Spleen (tissue), 11 donors: ENCODE measurements at regions not wholly inside any gene's neighbourhood (a gene's known extent, or its start where the extent isn't known, plus 50 kb on each side); places are given as distances from the start of the nearest gene placed in this dataset.

Experiments used
- DNase-seq: peaks from one replicate; pipeline ENCODE4 v3.0.0-alpha.2; 2020
- H3K27ac ChIP-seq, 8 donors: fragments of 200-600 bp; sonication (generic) in 7 of 8; 1 replicate in 4 of 8; 2 replicates in 4 of 8; pipeline versions ENCODE4 v1.5.0 to v1.8.0; 2016 to 2021; ENCODE audit warnings: inconsistent platforms in 4 of 8, mild to moderate bottlenecking in 4 of 8, moderate library complexity in 1 of 8
- H3K27me3 ChIP-seq, 7 donors: fragments of 200-600 bp; sonication (generic) in 6 of 7; replicated peaks in 1 of 7; 1 replicate in 4 of 7; 2 replicates in 3 of 7; pipeline versions ENCODE4 v1.5.0 to v1.8.0; 2016 to 2021; ENCODE audit warnings: inconsistent platforms in 3 of 7, mild to moderate bottlenecking in 1 of 7
- H3K36me3 ChIP-seq, 6 donors: fragments of 200-600 bp; sonication (generic) in 5 of 6; 1 replicate in 4 of 6; 2 replicates in 2 of 6; pipeline versions ENCODE4 v1.5.0 to v1.8.0; 2016 to 2021; ENCODE audit warnings: inconsistent platforms in 2 of 6
- H3K4me1 ChIP-seq, 6 donors: fragments of 200-600 bp; sonication (generic) in 5 of 6; 1 replicate in 3 of 6; 2 replicates in 3 of 6; pipeline versions ENCODE4 v1.5.0 to v1.8.0; 2016 to 2021; ENCODE audit warnings: inconsistent platforms in 3 of 6
- H3K4me3 ChIP-seq, 8 donors: fragments of 200-600 bp; sonication (generic) in 7 of 8; 1 replicate in 4 of 8; 2 replicates in 4 of 8; pipeline versions ENCODE4 v1.5.0 to v1.8.0; 2016 to 2021; ENCODE audit warnings: inconsistent platforms in 4 of 8, mild to moderate bottlenecking in 4 of 8, moderate library complexity in 2 of 8
- H3K9me3 ChIP-seq, 8 donors: fragments of 200-600 bp; sonication (generic) in 7 of 8; 1 replicate in 4 of 8; 2 replicates in 4 of 8; pipeline versions ENCODE4 v1.5.0 to v1.8.0; 2016 to 2021; ENCODE audit warnings: inconsistent platforms in 4 of 8
- POLR2A ChIP-seq, 3 donors: fragments of 450-650 bp; IDR thresholded peaks; one replicate each; pipeline ENCODE4 v1.5.1; 2017; ENCODE audit warnings: antibody characterized with exemption in 3 of 3, mild to moderate bottlenecking in 1 of 3
- POLR2AphosphoS5 ChIP-seq, 3 donors: sonication (generic); formaldehyde crosslinking; IDR thresholded peaks; one replicate each; pipeline ENCODE4 v1.5.1; 2017; ENCODE audit warnings: antibody characterized with exemption in 3 of 3
- WGBS, 5 donors: extraction: QIAGEN DNeasy Blood & Tissue Kit in 3 of 5; methylation state at CpG; one replicate each; pipeline versions ENCODE4 v1.1.5 to v1.1.7; 2013 to 2018; 5-methylcytosine and 5-hydroxymethylcytosine counted together
- intact Hi-C: fragments of 100-400 bp; cut with DNase I; formaldehyde crosslinking; loops from one replicate; pipeline ENCODE4 v1.15.0; 2023; ENCODE audit warnings: low total_unique reads
- TF ChIP-seq, protein P1 (sequence below), 11 experiments: fragments of 200-600 bp in 7 of 11; fragments of 450-650 bp in 4 of 11; sonication (generic) in 4 of 11; IDR thresholded peaks in 8 of 11; conservative IDR thresholded peaks in 3 of 11; 1 replicate in 7 of 11; 2 replicates in 4 of 11; pipeline versions ENCODE4 v1.4.0 to v1.8.0; 2016 to 2021; ENCODE audit warnings: antibody characterized with exemption in 11 of 11, inconsistent platforms in 4 of 11, mild to moderate bottlenecking in 1 of 11
- donor health status: healthy with polysubstance abuse.
- donor health status: DM: no; HTN: no; CAD: no; lungs with moderate emphysema.
- donor health status: DM: no; HTN: no; CAD: no.
- donor health status: Bipolar disorder and iron deficiency.
- donor health status: healthy.
- donor health status: DM: no; HTN: no; CAD: no.
- donor health status: DM: yes; HTN: yes; CAD: no.

DNA sequence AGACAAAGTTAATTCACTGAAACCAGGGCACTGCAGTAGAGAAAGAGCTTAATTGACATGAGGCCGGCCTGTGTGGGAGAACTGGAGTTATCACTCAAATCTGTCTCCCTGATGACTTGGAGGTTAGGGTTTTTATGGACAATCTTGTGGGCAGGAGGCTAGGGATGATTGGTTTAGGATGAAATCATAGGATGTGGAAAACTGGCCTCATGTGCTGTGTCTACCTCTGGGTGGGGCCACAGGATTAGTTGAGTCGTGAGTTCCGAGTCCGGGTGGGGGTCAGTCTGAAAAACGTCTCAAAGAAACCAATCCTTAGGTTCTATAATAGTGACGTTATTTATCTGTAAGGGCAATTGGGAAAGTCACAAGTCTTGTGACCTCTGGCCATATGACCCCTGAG, 68.1 kb downstream of the UCHL1 start:
- TF ChIP-seq POLR2AphosphoS5 (IDR thresholded peaks at IDR 0.05), result no peak
- TF ChIP-seq, protein P1, sequence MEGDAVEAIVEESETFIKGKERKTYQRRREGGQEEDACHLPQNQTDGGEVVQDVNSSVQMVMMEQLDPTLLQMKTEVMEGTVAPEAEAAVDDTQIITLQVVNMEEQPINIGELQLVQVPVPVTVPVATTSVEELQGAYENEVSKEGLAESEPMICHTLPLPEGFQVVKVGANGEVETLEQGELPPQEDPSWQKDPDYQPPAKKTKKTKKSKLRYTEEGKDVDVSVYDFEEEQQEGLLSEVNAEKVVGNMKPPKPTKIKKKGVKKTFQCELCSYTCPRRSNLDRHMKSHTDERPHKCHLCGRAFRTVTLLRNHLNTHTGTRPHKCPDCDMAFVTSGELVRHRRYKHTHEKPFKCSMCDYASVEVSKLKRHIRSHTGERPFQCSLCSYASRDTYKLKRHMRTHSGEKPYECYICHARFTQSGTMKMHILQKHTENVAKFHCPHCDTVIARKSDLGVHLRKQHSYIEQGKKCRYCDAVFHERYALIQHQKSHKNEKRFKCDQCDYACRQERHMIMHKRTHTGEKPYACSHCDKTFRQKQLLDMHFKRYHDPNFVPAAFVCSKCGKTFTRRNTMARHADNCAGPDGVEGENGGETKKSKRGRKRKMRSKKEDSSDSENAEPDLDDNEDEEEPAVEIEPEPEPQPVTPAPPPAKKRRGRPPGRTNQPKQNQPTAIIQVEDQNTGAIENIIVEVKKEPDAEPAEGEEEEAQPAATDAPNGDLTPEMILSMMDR (IDR thresholded peaks at IDR 0.05 in 8 of 11, conservative IDR thresholded peaks at IDR 0.05 in 3 of 11), result no peak
- no peak for DNase-seq
- 73 to 95% (median 80%) methylated on average over 6 of the region's 6 CpGs for WGBS, 5 donors
- H3K27ac ChIP-seq, result no peak overlapping the region
- no peak overlapping the region for H3K4me3 ChIP-seq
- intact Hi-C loops, result no loop called here
- no peaks in the 10 kb centered on the region for H3K36me3 ChIP-seq
- H3K9me3 ChIP-seq, result peaks cover 0 to 6% (median 0%) of the 10 kb centered on the region in 8 donors
- H3K4me1 ChIP-seq, result no peaks in the 10 kb centered on the region
- no peaks in the 10 kb centered on the region for H3K27me3 ChIP-seq

DNA sequence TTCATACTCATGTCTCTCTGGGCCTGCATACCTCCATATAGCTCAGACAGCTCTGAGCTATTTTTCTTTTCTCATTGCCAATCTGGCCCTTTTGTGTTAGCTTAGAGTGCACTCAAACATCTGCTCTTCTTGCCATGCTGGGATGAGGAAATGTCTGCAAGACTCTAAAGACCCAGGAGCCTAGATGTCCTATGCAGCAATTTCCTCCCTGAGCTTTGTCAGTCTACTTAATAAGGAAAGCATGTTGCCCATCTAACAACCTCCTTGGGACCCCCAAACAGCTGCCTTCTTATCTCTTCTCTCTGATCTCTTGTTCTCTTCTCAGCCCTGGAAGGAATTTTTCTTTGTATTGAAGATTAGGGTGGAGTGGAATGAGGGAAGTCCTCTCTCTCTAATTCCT, 69.2 kb downstream of the UCHL1 start:
- peaks cover 0 to 6% (median 0%) of the 10 kb centered on the region in 8 donors for H3K9me3 ChIP-seq
- H3K36me3 ChIP-seq, result no peaks in the 10 kb centered on the region
- H3K27ac ChIP-seq, result no peak overlapping the region
- DNase-seq, result no peak
- H3K4me3 ChIP-seq, result no peak overlapping the region
- no peaks in the 10 kb centered on the region for H3K4me1 ChIP-seq
- intact Hi-C loops, result no loop called here
- TF ChIP-seq POLR2AphosphoS5 (IDR thresholded peaks at IDR 0.05) (no peak), POLR2A (IDR thresholded peaks at IDR 0.05) (no peak)
- TF ChIP-seq, protein P1 (IDR thresholded peaks at IDR 0.05 in 8 of 11, conservative IDR thresholded peaks at IDR 0.05 in 3 of 11), result no peak
- no peaks in the 10 kb centered on the region for H3K27me3 ChIP-seq

DNA sequence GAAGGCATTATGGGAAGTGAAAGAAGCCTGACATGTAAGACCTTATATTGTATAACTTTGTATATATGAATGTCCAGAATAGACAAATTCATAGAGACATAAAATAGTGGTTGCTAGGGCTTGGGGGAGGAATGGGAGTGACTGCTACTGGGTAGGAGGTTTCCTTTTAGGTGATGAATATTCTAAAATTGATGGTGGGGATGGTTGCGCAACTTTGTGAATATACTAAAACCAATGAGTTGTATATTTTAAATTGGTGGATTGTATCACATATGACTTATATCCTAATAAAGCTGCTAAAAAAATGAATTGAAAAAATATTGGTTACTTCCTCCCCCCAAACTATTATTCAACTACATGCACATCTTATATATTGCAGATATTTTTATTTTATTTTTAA, 70.0 kb downstream of the UCHL1 start:
- H3K27me3 ChIP-seq, result no peaks in the 10 kb centered on the region
- DNase-seq, result no peak
- H3K4me3 ChIP-seq, result no peak overlapping the region
- H3K9me3 ChIP-seq, result no peaks in the 10 kb centered on the region
- intact Hi-C loops, result no loop called here
- H3K36me3 ChIP-seq, result no peaks in the 10 kb centered on the region
- no peak for TF ChIP-seq POLR2AphosphoS5 (IDR thresholded peaks at IDR 0.05)
- no peaks in the 10 kb centered on the region for H3K4me1 ChIP-seq
- no peak overlapping the region for H3K27ac ChIP-seq
- WGBS, 5 donors, result 93 to 100% (median 98%) methylated on average over 1 of the region's 1 CpG

DNA sequence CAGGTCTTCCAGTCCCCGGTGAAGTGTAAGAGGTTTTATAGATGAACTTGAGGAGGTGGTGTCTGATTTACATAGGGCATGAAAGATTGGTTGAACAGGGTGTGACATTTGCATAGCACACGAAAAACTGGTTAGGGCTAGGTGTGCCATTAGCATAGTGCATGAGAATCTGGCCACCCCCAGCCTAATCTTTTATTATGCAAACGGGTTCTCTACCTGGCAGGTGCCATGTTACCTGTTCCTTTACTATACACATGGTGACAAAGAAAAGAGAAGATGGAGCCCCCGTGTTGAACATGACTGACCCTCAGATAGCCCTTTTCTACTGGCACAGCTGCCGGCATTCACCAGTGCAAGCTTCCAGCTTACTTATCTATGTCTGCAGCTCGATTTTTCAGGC, 71.0 kb downstream of the UCHL1 start:
- Histone ChIP-seq H3K9me3 (no peaks in the 10 kb centered on the region), H3K36me3 (no peaks in the 10 kb centered on the region), H3K27ac (no peak overlapping the region), H3K4me3 (no peak overlapping the region), H3K27me3 (no peaks in the 10 kb centered on the region), H3K4me1 (no peaks in the 10 kb centered on the region)
- no peak for DNase-seq
- WGBS, 5 donors, result 82 to 92% (median 87%) methylated on average over 6 of the region's 6 CpGs
- intact Hi-C loops, result no loop called here
- TF ChIP-seq POLR2AphosphoS5 (IDR thresholded peaks at IDR 0.05) (no peak), POLR2A (IDR thresholded peaks at IDR 0.05) (no peak)
- TF ChIP-seq, protein P1 (IDR thresholded peaks at IDR 0.05 in 8 of 11, conservative IDR thresholded peaks at IDR 0.05 in 3 of 11), result no peak

DNA sequence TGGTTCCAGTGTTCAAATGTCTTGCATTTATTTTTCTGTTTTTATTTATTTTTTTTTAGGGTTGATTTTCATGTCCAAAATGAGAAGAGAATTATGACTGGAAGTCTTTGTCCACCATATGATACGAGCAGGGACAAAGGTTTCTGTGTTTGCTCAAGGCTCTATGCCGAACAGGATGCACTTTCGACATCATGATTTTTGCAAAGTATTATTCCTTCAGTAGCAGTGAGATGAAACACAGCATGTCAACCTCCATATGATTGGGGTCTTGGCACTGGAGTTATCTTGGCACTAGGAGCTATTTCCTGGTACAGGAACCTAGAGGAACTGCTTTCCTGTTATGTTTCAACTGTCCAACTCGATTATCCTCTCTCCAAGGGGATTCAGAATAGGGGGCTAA, 72.6 kb downstream of the UCHL1 start:
- H3K4me1 ChIP-seq, result no peaks in the 10 kb centered on the region
- intact Hi-C loops, result no loop called here
- DNase-seq, result no peak
- TF ChIP-seq POLR2A (IDR thresholded peaks at IDR 0.05), result no peak
- TF ChIP-seq, protein P1 (IDR thresholded peaks at IDR 0.05 in 8 of 11, conservative IDR thresholded peaks at IDR 0.05 in 3 of 11), result no peak
- TF ChIP-seq POLR2AphosphoS5 (IDR thresholded peaks at IDR 0.05), result no peak
- 61 to 83% (median 67%) methylated on average over 4 of the region's 4 CpGs for WGBS, 5 donors
- H3K36me3 ChIP-seq, result no peaks in the 10 kb centered on the region
- H3K27ac ChIP-seq, result peak overlapping the region in 5 of 8 donors; percentile 18 to 57 (median 42)
- no peaks in the 10 kb centered on the region for H3K9me3 ChIP-seq
- peaks cover 0 to 4% (median 0%) of the 10 kb centered on the region in 7 donors for H3K27me3 ChIP-seq
- no peak overlapping the region for H3K4me3 ChIP-seq
